HEK293T (cell line): ENCODE measurements at regions not wholly inside any gene's neighbourhood (a gene's known extent, or its start where the extent isn't known, plus 50 kb on each side); places are given as distances from the start of the nearest gene placed in this dataset.

Experiments
- ARNT ChIP-seq: fragments of 450-650 bp; IDR thresholded peaks from 2 replicates; pipeline ENCODE4 v1.6.1; 2017; ENCODE audit warnings: mild to moderate bottlenecking
- ELF4 ChIP-seq: fragments of 450-650 bp; IDR thresholded peaks from 2 replicates; pipeline ENCODE4 v1.6.1; 2017; ENCODE audit warnings: antibody characterized with exemption
- FOXA1 ChIP-seq: fragments of 450-650 bp; IDR thresholded peaks from 2 replicates; pipeline ENCODE4 v1.6.1; 2016; ENCODE audit warnings: mild to moderate bottlenecking
- PKNOX1 ChIP-seq: fragments of 450-650 bp; IDR thresholded peaks from 2 replicates; pipeline ENCODE4 v1.6.1; 2016
- SUZ12 ChIP-seq: fragments of 450-650 bp; IDR thresholded peaks from 2 replicates; pipeline ENCODE4 v1.6.1; 2016; ENCODE audit warnings: mild to moderate bottlenecking

DNA sequence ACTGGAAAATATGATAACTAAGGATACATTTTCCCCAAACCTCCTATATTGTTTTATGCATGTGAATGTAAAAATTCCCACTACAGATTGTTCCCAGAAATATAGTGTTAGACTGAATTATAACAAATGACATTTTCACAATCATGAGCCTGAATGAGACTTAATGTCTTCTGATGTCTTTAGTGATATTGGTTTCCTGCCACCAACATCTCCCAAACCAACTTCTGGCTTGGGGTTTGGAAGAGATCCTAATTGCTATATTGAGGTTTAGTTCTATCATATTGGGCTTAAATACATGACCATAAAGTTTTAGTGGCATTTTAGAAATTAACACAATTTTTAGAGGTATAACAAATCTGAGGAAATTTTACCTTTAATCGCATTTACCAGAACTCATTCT lies 445.3 kb upstream of the CCDC54 start:
- TF ChIP-seq SUZ12, result no peak
- no peak for TF ChIP-seq ELF4
- TF ChIP-seq PKNOX1, result no peak
- no peak for TF ChIP-seq ARNT
- TF ChIP-seq FOXA1, result no peak
